Naive thymus-derived CD4-positive, alpha-beta T cell (primary cell): ENCODE measurements at regions not wholly inside any gene's neighbourhood (a gene's known extent, or its start where the extent isn't known, plus 50 kb on each side); places are given as distances from the start of the nearest gene placed in this dataset.

ENCODE experiments used
- ATAC-seq: fragments of 150-1000 bp; cut with Tn5 transposase; 2 replicates; pipeline ENCODE4 v1.10.0; 2021; ENCODE audit warnings: mild to moderate bottlenecking, moderate library complexity
- CTCF ChIA-PET: fragments of 350-600 bp; sonication (Branson Sonifier 250); formaldehyde crosslinking; loops from one replicate; lab custom pipeline; 2021; ENCODE audit warnings: antibody characterized with exemption; lab: Charles Lee
- POLR2A ChIA-PET: fragments of 350-600 bp; sonication (Branson Sonifier 250); formaldehyde crosslinking; loops from one replicate; lab custom pipeline; 2021; ENCODE audit warnings: antibody characterized with exemption, inconsistent platforms; lab: Charles Lee
- DNase-seq, 9 donors: peaks; one replicate each; pipeline versions ENCODE4 v3.0.0 to v3.0.0-alpha.2; 2020 to 2022; ENCODE audit warnings: mixed read lengths in 1 of 9
- H3K27ac ChIP-seq: one replicate; pipeline ENCODE4 v1.7.0; 2013; ENCODE audit warnings: mild to moderate bottlenecking, low read depth, low read length, moderate library complexity
- H3K27me3 ChIP-seq, 2 donors: one replicate each; pipeline ENCODE4 v1.7.0; 2013; ENCODE audit warnings: low read length in 2 of 2, mild to moderate bottlenecking in 2 of 2, moderate library complexity in 2 of 2; ENCODE audit not compliant: control insufficient read depth in 2 of 2, insufficient read depth in 2 of 2
- H3K36me3 ChIP-seq, 3 experiments: 1 replicate in 2 of 3; 2 replicates in 1 of 3; pipeline ENCODE4 v1.7.0; 2013; ENCODE audit warnings: low read length in 3 of 3, mild to moderate bottlenecking in 3 of 3, moderate library complexity in 1 of 3; ENCODE audit not compliant: insufficient read depth in 3 of 3, control insufficient read depth in 2 of 3
- H3K4me1 ChIP-seq, 2 donors: one replicate each; pipeline ENCODE4 v1.7.0; 2013; ENCODE audit warnings: low read length in 2 of 2, mild to moderate bottlenecking in 2 of 2, moderate library complexity in 1 of 2; ENCODE audit not compliant: control insufficient read depth in 2 of 2, insufficient read depth in 2 of 2
- H3K4me3 ChIP-seq: 2 replicates; pipeline ENCODE4 v1.7.0; 2013; ENCODE audit warnings: mild to moderate bottlenecking, low read length
- H3K9me3 ChIP-seq, 3 experiments: 1 replicate in 2 of 3; 2 replicates in 1 of 3; pipeline ENCODE4 v1.7.0; 2013; ENCODE audit warnings: low read length in 3 of 3; ENCODE audit not compliant: control insufficient read depth in 2 of 3
- H3K27ac Mint-ChIP-seq, 9 donors: one replicate each; pipeline ENCODE4 v1.8.0; 2020 to 2022; ENCODE audit warnings: mixed read lengths in 9 of 9, mild to moderate bottlenecking in 8 of 9, moderate library complexity in 5 of 9, inconsistent platforms in 2 of 9
- H3K27me3 Mint-ChIP-seq, 5 donors: one replicate each; pipeline ENCODE4 v1.8.0; 2021 to 2022; ENCODE audit warnings: mixed read lengths in 5 of 5, mild to moderate bottlenecking in 1 of 5
- H3K36me3 Mint-ChIP-seq, 5 donors: one replicate each; pipeline ENCODE4 v1.8.0; 2020 to 2022; ENCODE audit warnings: mixed read lengths in 5 of 5, mild to moderate bottlenecking in 3 of 5, inconsistent platforms in 1 of 5
- H3K4me1 Mint-ChIP-seq, 7 donors: one replicate each; pipeline ENCODE4 v1.8.0; 2020 to 2022; ENCODE audit warnings: mixed read lengths in 7 of 7, mild to moderate bottlenecking in 3 of 7, inconsistent platforms in 1 of 7
- H3K4me3 Mint-ChIP-seq, 10 donors: one replicate each; pipeline ENCODE4 v1.8.0; 2020 to 2022; ENCODE audit warnings: mild to moderate bottlenecking in 10 of 10, mixed read lengths in 10 of 10, moderate library complexity in 6 of 10, inconsistent platforms in 2 of 10
- H3K9me3 Mint-ChIP-seq, 11 donors: one replicate each; pipeline ENCODE4 v1.8.0; 2020 to 2022; ENCODE audit warnings: mixed read lengths in 11 of 11, mild to moderate bottlenecking in 4 of 11, inconsistent platforms in 1 of 11, moderate library complexity in 1 of 11
- intact Hi-C, 2 donors: fragments of 100-400 bp; cut with micrococcal nuclease; formaldehyde crosslinking; loops; one replicate each; pipeline ENCODE4 v1.15.1; 2023

- Histone ChIP-seq H3K27ac (no peak overlapping the region), H3K9me3 (no peaks in the 10 kb centered on the region), H3K4me1 (no peaks in the 10 kb centered on the region), H3K27me3 (no peaks in the 10 kb centered on the region), H3K36me3 (no peaks in the 10 kb centered on the region), H3K4me3 (no peak overlapping the region)
- no peak for DNase-seq
- ATAC-seq = no peak
- peaks cover 0 to 9% (median 0%) of the 10 kb centered on the region in 11 donors for H3K9me3 Mint-ChIP-seq
- POLR2A ChIA-PET = no interaction called here
- no peak overlapping the region for H3K4me3 Mint-ChIP-seq
- CTCF ChIA-PET = no interaction called here
- H3K27me3 Mint-ChIP-seq = peaks cover 10 to 16% (median 16%) of the 10 kb centered on the region in 5 donors
- H3K4me1 Mint-ChIP-seq = no peaks in the 10 kb centered on the region
- H3K27ac Mint-ChIP-seq = no peak overlapping the region
- intact Hi-C loops = no loop called here
- no peaks in the 10 kb centered on the region for H3K36me3 Mint-ChIP-seq
Observed at GRCh38 chr1:157239936-157240335, 101.7 kb upstream of the ETV3 start.

DNA sequence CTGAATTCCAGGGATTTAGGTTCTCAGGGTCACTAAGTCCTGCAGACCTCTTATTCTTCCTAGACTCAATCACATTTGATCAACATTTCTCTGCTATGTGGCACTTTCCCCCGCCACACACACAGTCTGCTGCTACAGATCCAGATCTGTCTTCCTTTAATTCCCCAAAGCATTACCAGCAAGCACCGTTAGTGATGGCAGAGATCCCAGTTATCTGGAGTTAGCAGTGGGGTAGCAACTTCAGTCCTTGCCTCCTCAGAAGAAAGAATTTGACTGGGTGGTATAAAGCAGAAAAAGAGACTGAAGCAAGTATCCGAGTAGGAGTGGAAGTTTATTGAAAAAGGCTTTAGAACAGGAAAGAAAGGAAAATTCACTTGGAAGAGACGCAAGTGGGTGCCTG, 100.4 kb upstream of the ETV3 start:
- peaks cover 6 to 14% (median 10%) of the 10 kb centered on the region in 5 donors for H3K27me3 Mint-ChIP-seq
- Histone ChIP-seq H3K27ac (no peak overlapping the region), H3K9me3 (no peaks in the 10 kb centered on the region), H3K27me3 (no peaks in the 10 kb centered on the region), H3K4me3 (no peak overlapping the region), H3K36me3 (no peaks in the 10 kb centered on the region), H3K4me1 (no peaks in the 10 kb centered on the region)
- peaks cover 0 to 3% (median 0%) of the 10 kb centered on the region in 11 donors for H3K9me3 Mint-ChIP-seq
- POLR2A ChIA-PET = no interaction called here
- CTCF ChIA-PET = no interaction called here
- intact Hi-C loops = no loop called here
- H3K4me3 Mint-ChIP-seq = no peak overlapping the region
- H3K27ac Mint-ChIP-seq = no peak overlapping the region
- no peaks in the 10 kb centered on the region for H3K4me1 Mint-ChIP-seq
- DNase-seq (no peak), ATAC-seq (no peak)
- no peaks in the 10 kb centered on the region for H3K36me3 Mint-ChIP-seq

GRCh38 chr1:157237981-157238380, 99.8 kb upstream of the ETV3 start:
- POLR2A ChIA-PET = no interaction called here
- no peaks in the 10 kb centered on the region for H3K36me3 ChIP-seq
- H3K27ac ChIP-seq = no peak overlapping the region
- H3K27me3 ChIP-seq = no peaks in the 10 kb centered on the region
- no peak for ATAC-seq
- Mint-ChIP-seq H3K27me3 (peaks cover 6 to 14% (median 10%) of the 10 kb centered on the region in 5 donors), H3K9me3 (no peaks in the 10 kb centered on the region), H3K27ac (no peak overlapping the region), H3K4me1 (peaks cover 0 to 4% (median 0%) of the 10 kb centered on the region in 7 donors), H3K36me3 (no peaks in the 10 kb centered on the region), H3K4me3 (no peak overlapping the region)
- no peaks in the 10 kb centered on the region for H3K4me1 ChIP-seq
- intact Hi-C loops = no loop called here
- CTCF ChIA-PET = no interaction called here
- H3K4me3 ChIP-seq = no peak overlapping the region
- DNase-seq = no peak
- no peaks in the 10 kb centered on the region for H3K9me3 ChIP-seq

- DNase-seq = no peak
- H3K27me3 Mint-ChIP-seq = peaks cover 6 to 14% (median 10%) of the 10 kb centered on the region in 5 donors
- no peak overlapping the region for H3K27ac Mint-ChIP-seq
- intact Hi-C loops = no loop called here
- Histone ChIP-seq H3K27me3 (no peaks in the 10 kb centered on the region), H3K27ac (no peak overlapping the region), H3K9me3 (no peaks in the 10 kb centered on the region), H3K36me3 (no peaks in the 10 kb centered on the region), H3K4me3 (no peak overlapping the region), H3K4me1 (no peaks in the 10 kb centered on the region)
- no peaks in the 10 kb centered on the region for H3K9me3 Mint-ChIP-seq
- ATAC-seq = no peak
- peaks cover 0 to 4% (median 0%) of the 10 kb centered on the region in 7 donors for H3K4me1 Mint-ChIP-seq
- ChIA-PET POLR2A (no interaction called here), CTCF (no interaction called here)
- no peak overlapping the region for H3K4me3 Mint-ChIP-seq
- H3K36me3 Mint-ChIP-seq = no peaks in the 10 kb centered on the region
Observed at GRCh38 chr1:157237522-157237921, 99.3 kb upstream of the ETV3 start.

DNA sequence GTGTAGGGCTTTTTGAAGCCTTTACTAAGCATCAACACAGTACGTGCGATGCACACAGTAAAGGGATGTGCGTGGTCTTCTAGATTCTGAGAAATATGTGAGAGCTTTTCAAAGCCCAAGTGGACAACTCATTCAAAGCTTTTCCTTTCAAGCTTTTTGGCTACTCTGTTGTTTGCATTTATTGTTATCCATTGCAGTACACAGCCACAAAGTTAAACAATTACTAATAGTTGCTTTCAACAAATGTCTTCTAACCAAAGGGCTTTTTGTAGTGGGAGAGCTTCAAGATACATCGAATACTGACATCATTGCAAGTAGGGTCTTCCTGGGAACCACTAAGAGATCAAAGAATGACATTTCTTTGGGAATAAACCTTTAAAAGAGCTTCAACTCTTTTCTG, 97.9 kb upstream of the ETV3 start:
- no peak for ATAC-seq
- Histone ChIP-seq H3K27me3 (no peaks in the 10 kb centered on the region), H3K4me3 (no peak overlapping the region), H3K36me3 (no peaks in the 10 kb centered on the region), H3K9me3 (no peaks in the 10 kb centered on the region), H3K4me1 (no peaks in the 10 kb centered on the region), H3K27ac (no peak overlapping the region)
- H3K4me1 Mint-ChIP-seq = peaks cover 0 to 4% (median 0%) of the 10 kb centered on the region in 7 donors
- H3K27ac Mint-ChIP-seq = no peak overlapping the region
- ChIA-PET CTCF (no interaction called here), POLR2A (no interaction called here)
- intact Hi-C loops = no loop called here
- H3K4me3 Mint-ChIP-seq = no peak overlapping the region
- no peaks in the 10 kb centered on the region for H3K36me3 Mint-ChIP-seq
- no peaks in the 10 kb centered on the region for H3K9me3 Mint-ChIP-seq
- DNase-seq = no peak
- H3K27me3 Mint-ChIP-seq = peaks cover 8 to 14% (median 12%) of the 10 kb centered on the region in 5 donors

DNA sequence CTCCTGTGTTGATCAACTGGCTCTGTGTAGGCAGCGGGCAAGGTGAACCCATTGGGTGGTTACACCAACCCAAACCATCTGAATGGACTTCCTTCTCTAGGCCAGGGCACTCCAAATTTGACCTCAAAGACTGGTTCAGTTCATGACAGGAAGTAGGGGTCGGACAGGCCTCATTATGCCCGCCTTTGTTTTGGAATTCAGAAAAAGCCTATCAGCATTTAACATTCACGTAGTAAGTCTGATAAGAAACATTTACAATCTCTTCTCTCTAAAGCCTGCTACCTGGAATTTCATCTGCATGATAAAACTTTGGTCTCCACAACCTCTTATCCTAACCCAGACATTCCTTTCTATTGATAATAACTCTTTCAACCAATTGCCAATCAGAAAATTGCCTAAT, 97.1 kb upstream of the ETV3 start:
- H3K27me3 Mint-ChIP-seq = peaks cover 10 to 19% (median 16%) of the 10 kb centered on the region in 5 donors

GRCh38 chr1:157234705-157235273, 96.6 kb upstream of the ETV3 start:
- DNase-seq (no peak), ATAC-seq (no peak)
- Histone ChIP-seq H3K9me3 (no peaks in the 10 kb centered on the region), H3K4me1 (no peaks in the 10 kb centered on the region), H3K27ac (no peak overlapping the region), H3K27me3 (no peaks in the 10 kb centered on the region), H3K36me3 (no peaks in the 10 kb centered on the region), H3K4me3 (no peak overlapping the region)
- ChIA-PET CTCF (no interaction called here), POLR2A (no interaction called here)
- H3K27ac Mint-ChIP-seq = no peak overlapping the region
- H3K9me3 Mint-ChIP-seq = no peaks in the 10 kb centered on the region
- H3K27me3 Mint-ChIP-seq = peaks cover 10 to 24% (median 18%) of the 10 kb centered on the region in 5 donors
- no peak overlapping the region for H3K4me3 Mint-ChIP-seq
- intact Hi-C loops = no loop called here
- peaks cover 0 to 4% (median 0%) of the 10 kb centered on the region in 7 donors for H3K4me1 Mint-ChIP-seq
- H3K36me3 Mint-ChIP-seq = no peaks in the 10 kb centered on the region

More for the DNA sequence above, 97.1 kb upstream of the ETV3 start:
- no peak for DNase-seq
- H3K9me3 Mint-ChIP-seq = no peaks in the 10 kb centered on the region
- Histone ChIP-seq H3K36me3 (no peaks in the 10 kb centered on the region), H3K4me3 (no peak overlapping the region), H3K4me1 (no peaks in the 10 kb centered on the region), H3K27ac (no peak overlapping the region), H3K9me3 (no peaks in the 10 kb centered on the region), H3K27me3 (no peaks in the 10 kb centered on the region)
- H3K27ac Mint-ChIP-seq = no peak overlapping the region
- no peak overlapping the region for H3K4me3 Mint-ChIP-seq
- intact Hi-C loops = no loop called here
- ATAC-seq = no peak
- H3K4me1 Mint-ChIP-seq = peaks cover 0 to 4% (median 0%) of the 10 kb centered on the region in 7 donors
- no peaks in the 10 kb centered on the region for H3K36me3 Mint-ChIP-seq
- POLR2A ChIA-PET = no interaction called here
- CTCF ChIA-PET = no interaction called here
